DOHH2 (cell line): ENCODE measurements at regions not wholly inside any gene's neighbourhood (a gene's known extent, or its start where the extent isn't known, plus 50 kb on each side); places are given as distances from the start of the nearest gene placed in this dataset.

Experiments used
- H3F3A ChIP-seq: fragments of 200-600 bp; sonication (generic), shearing (Covaris generic); 2 replicates; pipeline ENCODE4 v1.6.0; 2016; ENCODE audit warnings: antibody characterized with exemption, mild to moderate bottlenecking; ENCODE audit not compliant: control insufficient read depth, insufficient read depth
- H3K27ac ChIP-seq: fragments of 200-600 bp; sonication (generic); 2 replicates; pipeline ENCODE4 v1.5.1; 2014; ENCODE audit warnings: low read depth, mild to moderate bottlenecking, low read length, moderate library complexity
- H3K27me3 ChIP-seq: fragments of 200-600 bp; sonication (generic); 2 replicates; pipeline ENCODE4 v1.6.1; 2014; ENCODE audit warnings: mild to moderate bottlenecking, low read length, mixed read lengths; ENCODE audit not compliant: control insufficient read depth
- H3K36me3 ChIP-seq: fragments of 200-600 bp; sonication (generic); 2 replicates; pipeline ENCODE4 v1.6.1; 2014; ENCODE audit warnings: mild to moderate bottlenecking, low read length, moderate library complexity, mixed read lengths; ENCODE audit not compliant: control insufficient read depth
- H3K4me1 ChIP-seq: fragments of 200-600 bp; sonication (generic); 2 replicates; pipeline ENCODE4 v1.6.1; 2014; ENCODE audit warnings: mild to moderate bottlenecking, low read length, mixed read lengths; ENCODE audit not compliant: control insufficient read depth
- H3K4me2 ChIP-seq: fragments of 200-600 bp; sonication (generic); 2 replicates; pipeline ENCODE4 v1.6.0; 2014; ENCODE audit warnings: mild to moderate bottlenecking, low read length, moderate library complexity
- H3K4me3 ChIP-seq: fragments of 200-600 bp; sonication (generic); 2 replicates; pipeline ENCODE4 v1.5.1; 2014; ENCODE audit warnings: mild to moderate bottlenecking, low read length, mixed read lengths
- H3K79me2 ChIP-seq: fragments of 200-600 bp; sonication (generic); 2 replicates; pipeline ENCODE4 v1.6.1; 2014; ENCODE audit warnings: mild to moderate bottlenecking, low read length, mixed read lengths; ENCODE audit not compliant: control insufficient read depth
- H3K9me2 ChIP-seq: fragments of 200-600 bp; sonication (generic); replicated peaks from 2 replicates; pipeline ENCODE4 v1.6.1; 2014; ENCODE audit warnings: mild to moderate bottlenecking, low read length, mixed read lengths; ENCODE audit not compliant: control insufficient read depth
- H3K9me3 ChIP-seq: fragments of 200-600 bp; sonication (generic); 2 replicates; pipeline ENCODE4 v1.6.1; 2014; ENCODE audit warnings: antibody characterized with exemption, low read length, mixed read lengths; ENCODE audit not compliant: control insufficient read depth, insufficient read depth
- H4K20me1 ChIP-seq: fragments of 200-600 bp; sonication (generic); 2 replicates; pipeline ENCODE4 v1.6.0; 2014; ENCODE audit warnings: low read depth, mild to moderate bottlenecking, antibody characterized with exemption, low read length, moderate library complexity; ENCODE audit not compliant: control insufficient read depth, insufficient read depth
- CTCF ChIP-seq: fragments of 200-600 bp; sonication (generic); IDR thresholded peaks from one replicate; pipeline ENCODE4 v1.5.1; 2014; ENCODE audit warnings: antibody characterized with exemption, mild to moderate bottlenecking, low read depth, low read length; ENCODE audit not compliant: poor library complexity, severe bottlenecking
- EZH2phosphoT487 ChIP-seq: fragments of 200-600 bp; sonication (generic); IDR thresholded peaks from 2 replicates; pipeline ENCODE4 v1.6.1; 2017; ENCODE audit warnings: borderline replicate concordance, mild to moderate bottlenecking, antibody characterized with exemption, low read length, moderate library complexity, mixed read lengths

GRCh38 chr6:91743756-91744155 lies 1156.9 kb upstream of the MAP3K7 start:
- Histone ChIP-seq H3K79me2 (no peaks in the 10 kb centered on the region), H4K20me1 (no peaks in the 10 kb centered on the region), H3K27me3 (no peaks in the 10 kb centered on the region), H3K36me3 (no peaks in the 10 kb centered on the region), H3F3A (no peaks in the 10 kb centered on the region), H3K9me2 (no peaks in the 10 kb centered on the region), H3K27ac (no peak overlapping the region), H3K4me1 (no peaks in the 10 kb centered on the region), H3K9me3 (no peaks in the 10 kb centered on the region), H3K4me2 (no peak overlapping the region), H3K4me3 (no peak overlapping the region)
- TF ChIP-seq CTCF (no peak), EZH2phosphoT487 (no peak)

GRCh38 chr6:91731939-91732338 lies 1145.1 kb upstream of the MAP3K7 start:
- TF ChIP-seq CTCF (no peak), EZH2phosphoT487 (no peak)
- Histone ChIP-seq H3K4me3 (no peak overlapping the region), H3K4me2 (no peak overlapping the region), H3K79me2 (no peaks in the 10 kb centered on the region), H3K27me3 (no peaks in the 10 kb centered on the region), H3K4me1 (peaks cover 6% of the 10 kb centered on the region), H4K20me1 (no peaks in the 10 kb centered on the region), H3K9me2 (no peaks in the 10 kb centered on the region), H3K36me3 (no peaks in the 10 kb centered on the region), H3F3A (no peaks in the 10 kb centered on the region), H3K9me3 (no peaks in the 10 kb centered on the region), H3K27ac (no peak overlapping the region)

- Histone ChIP-seq H4K20me1 (no peaks in the 10 kb centered on the region), H3K36me3 (no peaks in the 10 kb centered on the region), H3K79me2 (no peaks in the 10 kb centered on the region), H3K4me3 (no peak overlapping the region), H3K27ac (no peak overlapping the region), H3K9me3 (no peaks in the 10 kb centered on the region), H3K4me2 (no peak overlapping the region), H3K27me3 (no peaks in the 10 kb centered on the region), H3K9me2 (no peaks in the 10 kb centered on the region), H3F3A (no peaks in the 10 kb centered on the region), H3K4me1 (peaks cover 6% of the 10 kb centered on the region)
- TF ChIP-seq CTCF (no peak), EZH2phosphoT487 (no peak)
Measured at GRCh38 chr6:91730710-91731109, 1143.8 kb upstream of the MAP3K7 start.

- H3K4me2 ChIP-seq = no peak overlapping the region
- no peaks in the 10 kb centered on the region for H3K27me3 ChIP-seq
- no peak overlapping the region for H3K27ac ChIP-seq
Measured at GRCh38 chr6:91720324-91720723, 1133.5 kb upstream of the MAP3K7 start.

More at GRCh38 chr6:91720324-91720723, 1133.5 kb upstream of the MAP3K7 start:
- H3K36me3 ChIP-seq = no peaks in the 10 kb centered on the region
- H3K79me2 ChIP-seq = no peaks in the 10 kb centered on the region
- H3K4me1 ChIP-seq = no peaks in the 10 kb centered on the region
- H3K4me3 ChIP-seq = no peak overlapping the region
- TF ChIP-seq CTCF (no peak), EZH2phosphoT487 (no peak)
- no peaks in the 10 kb centered on the region for H3K9me2 ChIP-seq
- no peaks in the 10 kb centered on the region for H3K9me3 ChIP-seq
- H3F3A ChIP-seq = no peaks in the 10 kb centered on the region
- no peaks in the 10 kb centered on the region for H4K20me1 ChIP-seq
